ENCODE measurements at regions not wholly inside any gene's neighbourhood (a gene's known extent, or its start where the extent isn't known, plus 50 kb on each side); places are given as distances from the start of the nearest gene placed in this dataset.

DNA sequence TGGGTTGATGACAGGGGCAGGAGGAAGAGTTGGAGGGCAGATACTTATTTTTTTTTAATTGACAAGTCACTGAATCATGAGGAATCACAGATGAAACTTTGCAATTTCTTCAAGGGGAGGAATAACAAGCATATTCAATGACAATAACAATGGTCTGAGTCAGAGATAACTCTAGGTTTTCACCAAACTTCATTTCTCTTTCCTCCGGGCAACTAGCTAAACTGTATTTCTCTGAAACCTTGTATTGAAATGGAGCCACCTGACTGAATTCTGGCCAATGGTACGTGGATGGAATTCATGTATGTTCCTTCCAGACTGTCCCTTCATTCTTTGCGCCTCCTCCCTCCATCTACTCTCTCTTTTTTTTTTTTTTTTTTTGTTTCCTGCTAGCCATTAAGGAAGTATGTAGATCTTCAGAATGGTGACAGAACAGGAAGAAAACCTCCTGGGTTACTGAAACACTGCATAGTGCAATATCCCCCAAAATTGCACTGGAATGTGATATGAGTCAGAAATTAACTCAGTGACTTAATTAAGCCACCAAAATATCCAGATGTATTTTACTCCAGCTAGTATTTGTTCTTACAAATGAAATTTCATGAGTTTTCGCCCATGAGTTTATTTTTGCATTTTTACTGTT is 495.4 kb downstream of the OTOL1 start:
- DNase-seq (ENCODE audit: low spot score): peak; percentile 67
- intact Hi-C loops (cut with micrococcal nuclease; ENCODE audit: unreplicated experiment): no loop called here
- no TSS peak for BruUV-seq (replicated peaks)
- POLR2A ChIA-PET (ENCODE audit: low non-redundant PET): interaction anchor here (0.7 kb wide), 1 partner anchor 182 kb away, joined by 17 read pairs; no protein-coding TSS in a partner anchor
- CTCF ChIA-PET: no interaction called here
- peaks cover 18% of the 10 kb centered on the region for H3K4me1 ChIP-seq (ENCODE audit: insufficient read depth, low read length, poor library complexity, severe bottlenecking)
- TF ChIP-seq EZH2 (IDR thresholded peaks at IDR 0.05; ENCODE audit: borderline replicate concordance, low read depth, low read length, poor library complexity, severe bottlenecking): no peak
- TF ChIP-seq, protein P1, sequence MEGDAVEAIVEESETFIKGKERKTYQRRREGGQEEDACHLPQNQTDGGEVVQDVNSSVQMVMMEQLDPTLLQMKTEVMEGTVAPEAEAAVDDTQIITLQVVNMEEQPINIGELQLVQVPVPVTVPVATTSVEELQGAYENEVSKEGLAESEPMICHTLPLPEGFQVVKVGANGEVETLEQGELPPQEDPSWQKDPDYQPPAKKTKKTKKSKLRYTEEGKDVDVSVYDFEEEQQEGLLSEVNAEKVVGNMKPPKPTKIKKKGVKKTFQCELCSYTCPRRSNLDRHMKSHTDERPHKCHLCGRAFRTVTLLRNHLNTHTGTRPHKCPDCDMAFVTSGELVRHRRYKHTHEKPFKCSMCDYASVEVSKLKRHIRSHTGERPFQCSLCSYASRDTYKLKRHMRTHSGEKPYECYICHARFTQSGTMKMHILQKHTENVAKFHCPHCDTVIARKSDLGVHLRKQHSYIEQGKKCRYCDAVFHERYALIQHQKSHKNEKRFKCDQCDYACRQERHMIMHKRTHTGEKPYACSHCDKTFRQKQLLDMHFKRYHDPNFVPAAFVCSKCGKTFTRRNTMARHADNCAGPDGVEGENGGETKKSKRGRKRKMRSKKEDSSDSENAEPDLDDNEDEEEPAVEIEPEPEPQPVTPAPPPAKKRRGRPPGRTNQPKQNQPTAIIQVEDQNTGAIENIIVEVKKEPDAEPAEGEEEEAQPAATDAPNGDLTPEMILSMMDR (conservative IDR thresholded peaks at IDR 0.05; ENCODE audit: low read depth, low read length): no peak
- no peak overlapping the region for H3K4me3 ChIP-seq (ENCODE audit: low read depth, low read length, poor library complexity, severe bottlenecking)
- no peaks in the 10 kb centered on the region for H3K27me3 ChIP-seq (replicated peaks; ENCODE audit: insufficient read depth, low read depth, low read length, poor library complexity)
- H3K9me3 ChIP-seq (ENCODE audit: low read depth, low read length, poor library complexity, severe bottlenecking): no peaks in the 10 kb centered on the region
- peak overlapping the region; percentile 60 for H3K27ac ChIP-seq (ENCODE audit: low read depth, low read length, poor library complexity, severe bottlenecking)
- peaks cover 2% of the 10 kb centered on the region for H3K36me3 ChIP-seq (ENCODE audit: insufficient read depth, low read length, poor library complexity, severe bottlenecking)

DNA sequence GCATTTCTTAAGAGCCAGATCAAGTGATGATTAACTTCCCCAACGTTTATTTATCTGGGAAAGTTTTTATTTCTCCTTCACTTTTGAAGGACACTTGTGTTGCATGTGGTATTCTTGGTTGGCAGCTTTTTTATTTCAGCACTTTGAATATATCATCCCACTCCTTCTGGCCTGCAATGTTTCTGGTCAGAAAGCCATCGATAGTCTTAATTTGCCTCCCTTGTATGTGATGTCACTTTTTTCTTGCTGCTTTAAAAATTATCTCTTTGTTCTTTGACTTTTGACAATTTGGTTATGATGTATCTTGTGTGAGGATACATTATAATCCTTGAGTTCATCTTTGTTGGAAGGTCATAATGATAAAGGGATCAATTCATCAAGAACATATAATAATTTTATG is 503.2 kb downstream of the OTOL1 start:
- H3K27me3 ChIP-seq (replicated peaks; ENCODE audit: insufficient read depth, low read depth, low read length, poor library complexity): no peaks in the 10 kb centered on the region
- H3K36me3 ChIP-seq (ENCODE audit: insufficient read depth, low read length, poor library complexity, severe bottlenecking): no peaks in the 10 kb centered on the region
- no TSS peak for BruUV-seq (replicated peaks)
- ChIA-PET POLR2A (ENCODE audit: low non-redundant PET) (no interaction called here), CTCF (no interaction called here)
- intact Hi-C loops (cut with micrococcal nuclease; ENCODE audit: unreplicated experiment): no loop called here
- no peak for DNase-seq (ENCODE audit: low spot score)
- H3K27ac ChIP-seq (ENCODE audit: low read depth, low read length, poor library complexity, severe bottlenecking): no peak overlapping the region
- peaks cover 18% of the 10 kb centered on the region for H3K9me3 ChIP-seq (ENCODE audit: low read depth, low read length, poor library complexity, severe bottlenecking)
- TF ChIP-seq EZH2 (IDR thresholded peaks at IDR 0.05; ENCODE audit: borderline replicate concordance, low read depth, low read length, poor library complexity, severe bottlenecking): no peak
- TF ChIP-seq, protein P1 (conservative IDR thresholded peaks at IDR 0.05; ENCODE audit: low read depth, low read length): no peak
- no peak overlapping the region for H3K4me3 ChIP-seq (ENCODE audit: low read depth, low read length, poor library complexity, severe bottlenecking)
- H3K4me1 ChIP-seq (ENCODE audit: insufficient read depth, low read length, poor library complexity, severe bottlenecking): no peaks in the 10 kb centered on the region

DNA sequence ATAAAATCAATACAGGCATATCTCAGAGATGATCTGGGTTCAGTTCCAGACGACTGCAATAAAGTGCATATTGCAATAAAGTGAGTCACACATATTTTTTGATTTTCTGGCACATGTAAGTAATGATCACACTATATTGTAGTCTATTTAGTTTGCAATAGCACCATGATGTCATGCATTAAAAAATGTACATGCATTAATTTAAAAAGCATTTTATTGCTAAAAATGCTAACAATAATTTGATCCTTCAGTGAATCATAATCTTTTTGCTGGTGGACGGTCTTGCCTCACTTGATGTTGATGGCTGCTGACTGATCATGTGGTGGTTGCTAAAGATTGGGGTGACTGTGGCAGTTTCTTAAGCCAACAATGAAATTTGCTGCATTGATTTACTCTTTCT is 511.1 kb downstream of the OTOL1 start:
- Histone ChIP-seq H3K27ac (ENCODE audit: low read depth, low read length, poor library complexity, severe bottlenecking) (no peak overlapping the region), H3K27me3 (replicated peaks; ENCODE audit: insufficient read depth, low read depth, low read length, poor library complexity) (no peaks in the 10 kb centered on the region), H3K4me1 (ENCODE audit: insufficient read depth, low read length, poor library complexity, severe bottlenecking) (peaks cover 9% of the 10 kb centered on the region), H3K4me3 (ENCODE audit: low read depth, low read length, poor library complexity, severe bottlenecking) (no peak overlapping the region), H3K9me3 (ENCODE audit: low read depth, low read length, poor library complexity, severe bottlenecking) (peaks cover 8% of the 10 kb centered on the region), H3K36me3 (ENCODE audit: insufficient read depth, low read length, poor library complexity, severe bottlenecking) (no peaks in the 10 kb centered on the region)
- DNase-seq (ENCODE audit: low spot score): no peak
- CTCF ChIA-PET: no interaction called here
- POLR2A ChIA-PET (ENCODE audit: low non-redundant PET): no interaction called here
- no TSS peak for BruUV-seq (replicated peaks)
- intact Hi-C loops (cut with micrococcal nuclease; ENCODE audit: unreplicated experiment): no loop called here
- TF ChIP-seq, protein P1 (conservative IDR thresholded peaks at IDR 0.05; ENCODE audit: low read depth, low read length): no peak
- no peak for TF ChIP-seq EZH2 (IDR thresholded peaks at IDR 0.05; ENCODE audit: borderline replicate concordance, low read depth, low read length, poor library complexity, severe bottlenecking)

Data from A673 (cell line).